Mucosa of gallbladder (tissue), 1 donor: ENCODE measurements at regions not wholly inside any gene's neighbourhood (a gene's known extent, or its start where the extent isn't known, plus 50 kb on each side); places are given as distances from the start of the nearest gene placed in this dataset.

ENCODE experiments used
- DNase-seq: peaks from one replicate; pipeline ENCODE4 v3.0.0-alpha.2; 2020; ENCODE audit warnings: low spot score
- donor health status: DM: no; HTN: no; CAD: no.

- DNase-seq, result no peak
Observed at GRCh38 chr16:7014756-7015155, 317.9 kb upstream of the RBFOX1 start.

- DNase-seq, result no peak
Observed at GRCh38 chr16:7013990-7014389, 318.7 kb upstream of the RBFOX1 start.

- DNase-seq, result no peak
Observed at GRCh38 chr16:7004266-7004665, 328.4 kb upstream of the RBFOX1 start.

- DNase-seq, result no peak
Observed at GRCh38 chr16:6993544-6993943, 339.1 kb upstream of the RBFOX1 start.

GRCh38 chr16:6988846-6989245 lies 343.8 kb upstream of the RBFOX1 start:
- DNase-seq, result no peak

- DNase-seq, result no peak
Observed at GRCh38 chr16:6977916-6978315, 354.7 kb upstream of the RBFOX1 start.

- DNase-seq, result no peak
Observed at GRCh38 chr16:6977291-6977690, 355.4 kb upstream of the RBFOX1 start.

GRCh38 chr16:6976716-6977115 lies 355.9 kb upstream of the RBFOX1 start:
- no peak for DNase-seq

- DNase-seq, result no peak
Observed at GRCh38 chr16:6970171-6970857, 362.3 kb upstream of the RBFOX1 start.

GRCh38 chr16:6969594-6969993 lies 363.1 kb upstream of the RBFOX1 start:
- DNase-seq, result no peak

- DNase-seq, result no peak
Observed at GRCh38 chr16:6967796-6968320, 364.8 kb upstream of the RBFOX1 start.

GRCh38 chr16:6966925-6967324 lies 365.7 kb upstream of the RBFOX1 start:
- no peak for DNase-seq

GRCh38 chr16:6964679-6965078 lies 368.0 kb upstream of the RBFOX1 start:
- DNase-seq, result no peak

- DNase-seq, result no peak
Observed at GRCh38 chr16:6961704-6962103, 370.9 kb upstream of the RBFOX1 start.

GRCh38 chr16:6958184-6958583 lies 374.5 kb upstream of the RBFOX1 start:
- no peak for DNase-seq

GRCh38 chr16:6957681-6958080 lies 375.0 kb upstream of the RBFOX1 start:
- DNase-seq, result no peak

- no peak for DNase-seq
Observed at GRCh38 chr16:6956511-6956910, 376.1 kb upstream of the RBFOX1 start.

GRCh38 chr16:6955303-6955702 lies 377.3 kb upstream of the RBFOX1 start:
- no peak for DNase-seq

- DNase-seq, result no peak
Observed at GRCh38 chr16:6949240-6949639, 383.4 kb upstream of the RBFOX1 start.

GRCh38 chr16:6947291-6947690 lies 385.4 kb upstream of the RBFOX1 start:
- DNase-seq, result no peak

- DNase-seq, result no peak
Observed at GRCh38 chr16:6946802-6947201, 385.8 kb upstream of the RBFOX1 start.

GRCh38 chr16:6946106-6946505 lies 386.5 kb upstream of the RBFOX1 start:
- DNase-seq, result no peak

- DNase-seq, result no peak
Observed at GRCh38 chr16:6940968-6941367, 391.7 kb upstream of the RBFOX1 start.

- no peak for DNase-seq
Observed at GRCh38 chr16:6937641-6938040, 395.0 kb upstream of the RBFOX1 start.
